ENCODE measurements at regions not wholly inside any gene's neighbourhood (a gene's known extent, or its start where the extent isn't known, plus 50 kb on each side); places are given as distances from the start of the nearest gene placed in this dataset.

DNA sequence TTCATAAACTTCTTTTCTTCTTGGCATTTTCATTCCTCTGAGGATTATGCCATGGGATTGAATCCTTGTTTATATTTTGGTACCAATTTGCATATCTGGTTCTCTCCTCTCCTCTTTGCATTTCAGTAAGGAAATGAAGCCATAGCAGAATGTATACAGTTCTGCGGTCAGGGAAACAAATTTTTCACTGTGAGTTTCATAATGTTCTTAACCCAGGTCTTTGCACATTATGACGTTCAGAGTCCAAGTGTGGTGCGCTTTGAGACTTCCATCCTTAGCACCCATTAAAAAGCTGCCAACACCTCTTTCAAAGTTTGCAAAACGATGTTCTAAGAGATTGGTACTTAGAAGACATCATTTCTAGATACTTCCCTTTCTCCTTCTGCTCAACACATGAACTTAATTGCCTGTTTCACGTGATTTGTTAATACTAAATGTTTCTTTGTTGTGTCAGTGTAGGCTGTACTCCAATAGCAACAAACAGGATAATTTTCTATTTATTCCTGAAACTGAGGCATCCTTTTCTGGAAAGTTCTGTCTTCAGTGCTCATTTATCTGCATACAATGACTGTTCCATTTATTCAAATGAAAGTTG is 953.1 kb upstream of the NR2F2 start:
- no peak for DNase-seq (ENCODE audit: low spot score)

- DNase-seq (ENCODE audit: low spot score): no peak
Measured at GRCh38 chr15:95394186-95395067, 936.1 kb upstream of the NR2F2 start.

- no peak for DNase-seq (ENCODE audit: low spot score)
Measured at GRCh38 chr15:95400428-95400827, 930.1 kb upstream of the NR2F2 start.

DNA sequence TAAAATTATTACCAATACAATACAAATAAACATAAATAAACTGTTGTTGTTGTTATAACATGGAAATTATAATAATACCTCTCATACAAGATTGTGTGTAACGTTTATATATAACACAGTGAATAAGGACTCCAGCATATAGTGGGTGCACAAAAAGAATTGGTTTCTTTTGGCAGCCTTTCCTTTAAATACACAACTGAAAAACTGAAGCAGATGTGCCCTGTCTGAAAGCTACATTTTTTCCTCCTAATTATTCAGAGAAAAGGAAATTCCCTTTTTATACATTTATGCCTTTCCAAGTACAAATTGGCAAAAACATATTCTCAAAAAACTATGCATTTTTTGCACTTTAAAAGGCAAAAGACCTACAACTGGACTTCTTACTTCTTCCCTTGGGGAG is 928.9 kb upstream of the NR2F2 start:
- no peak for DNase-seq (ENCODE audit: low spot score)

DNA sequence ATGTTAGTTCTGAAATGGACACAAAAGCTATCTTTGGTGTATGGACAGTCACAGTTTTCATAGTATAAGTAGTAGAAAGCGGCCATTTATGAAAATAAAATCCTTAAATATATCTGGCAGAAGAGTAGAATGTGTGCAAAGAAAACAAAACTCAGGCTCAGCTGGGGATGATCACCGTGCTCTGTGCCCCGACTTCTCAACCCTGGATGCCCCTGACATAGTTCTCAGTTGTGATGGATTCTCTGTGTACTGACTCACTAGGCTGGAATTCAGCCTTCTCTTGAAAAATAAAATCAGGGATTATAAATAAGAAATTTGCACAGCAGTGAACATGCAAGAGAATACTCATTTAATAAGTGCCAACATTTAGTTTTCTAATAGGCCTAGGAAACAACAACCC is 925.1 kb upstream of the NR2F2 start:
- DNase-seq (ENCODE audit: low spot score): no peak

- DNase-seq (ENCODE audit: low spot score): no peak
Measured at GRCh38 chr15:95407534-95407933, 923.0 kb upstream of the NR2F2 start.

DNA sequence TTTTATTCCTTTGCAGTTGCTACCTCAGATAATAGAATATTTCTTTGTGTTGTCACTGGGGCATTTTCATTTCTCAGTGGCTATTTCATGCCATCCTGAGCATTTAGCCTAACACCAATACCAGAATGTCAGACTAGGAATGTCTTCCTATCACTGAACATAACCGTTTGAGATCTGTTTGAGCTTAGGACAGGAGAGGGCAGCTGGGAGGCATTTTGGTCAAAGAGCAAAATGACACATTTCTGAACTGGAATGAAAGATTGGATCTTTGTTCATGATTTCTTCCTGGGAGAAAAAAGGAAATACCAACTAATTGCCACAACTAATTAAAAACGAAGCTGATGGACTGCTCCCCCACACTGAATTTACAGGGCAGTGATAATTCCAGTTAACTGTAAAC is 921.3 kb upstream of the NR2F2 start:
- no peak for DNase-seq (ENCODE audit: low spot score)

GRCh38 chr15:95409626-95410310 is 920.7 kb upstream of the NR2F2 start:
- DNase-seq (ENCODE audit: low spot score): no peak

GRCh38 chr15:95410757-95411156 is 919.7 kb upstream of the NR2F2 start:
- no peak for DNase-seq (ENCODE audit: low spot score)

- DNase-seq (ENCODE audit: low spot score): no peak
Measured at GRCh38 chr15:95416576-95416975, 913.9 kb upstream of the NR2F2 start.

GRCh38 chr15:95417761-95418160 is 912.7 kb upstream of the NR2F2 start:
- DNase-seq (ENCODE audit: low spot score): no peak

- DNase-seq (ENCODE audit: low spot score): no peak
Measured at GRCh38 chr15:95422255-95422654, 908.2 kb upstream of the NR2F2 start.

DNA sequence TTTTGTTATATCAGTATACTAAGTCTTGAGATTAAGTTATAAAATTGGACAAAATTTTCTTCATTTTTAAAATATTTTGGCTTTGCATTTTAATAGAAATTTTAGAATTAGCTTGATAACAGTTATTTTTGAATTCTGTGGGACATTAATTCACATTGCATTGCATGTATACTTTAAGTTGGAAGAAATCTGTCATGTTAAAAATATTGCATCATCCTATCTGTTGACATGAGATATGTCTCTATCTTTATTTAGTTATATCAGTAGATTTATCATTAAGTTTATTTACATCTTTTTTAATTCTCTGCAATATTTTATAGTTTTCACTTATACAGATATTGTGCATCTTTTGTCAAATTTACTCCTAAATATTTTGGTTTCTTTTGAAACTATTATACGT is 904.6 kb upstream of the NR2F2 start:
- no peak for DNase-seq (ENCODE audit: low spot score)

- DNase-seq (ENCODE audit: low spot score): no peak
Measured at GRCh38 chr15:95429345-95429744, 901.2 kb upstream of the NR2F2 start.

DNA sequence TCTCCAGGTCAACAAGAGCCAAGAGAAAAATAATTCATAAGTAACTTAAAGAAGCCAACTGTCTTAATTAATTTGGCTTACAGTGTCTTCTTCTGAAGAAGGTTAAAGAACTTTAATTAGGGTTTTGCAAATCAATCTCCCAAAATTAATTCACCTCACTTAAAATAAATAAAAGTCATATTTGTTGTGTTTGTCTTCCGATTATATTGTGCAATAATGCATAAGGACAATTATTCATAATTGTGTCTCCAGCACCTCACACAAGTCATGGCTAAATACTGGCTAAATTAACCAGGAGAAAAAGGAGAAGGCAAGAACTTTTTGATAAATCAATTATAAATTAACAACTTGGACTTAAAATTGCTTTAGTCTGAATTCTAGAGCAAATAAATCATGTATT is 899.0 kb upstream of the NR2F2 start:
- no peak for DNase-seq (ENCODE audit: low spot score)

DNA sequence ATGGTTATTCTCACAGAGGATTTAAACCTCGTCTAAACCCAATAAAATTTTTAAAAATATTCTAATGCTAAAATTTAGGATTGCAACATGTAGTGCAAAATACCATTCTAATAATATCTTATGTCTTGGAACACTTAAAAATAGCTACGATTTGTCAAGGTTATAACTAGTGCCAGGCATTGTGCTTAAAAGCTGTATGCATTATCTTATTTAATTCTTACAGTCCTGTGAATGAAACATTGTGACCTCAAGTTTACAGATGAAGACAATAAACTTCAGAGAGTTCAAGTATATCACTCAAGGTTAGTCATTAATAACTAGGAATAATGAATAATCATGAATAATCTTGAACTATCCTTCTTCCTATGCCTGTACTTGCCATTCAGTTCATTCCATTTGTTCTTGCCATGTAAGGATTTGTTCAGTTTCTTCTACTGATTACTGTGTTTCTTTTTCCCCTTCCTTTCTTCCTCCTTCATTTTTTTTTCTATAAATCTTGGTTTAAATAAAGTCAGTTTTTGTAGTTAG is 897.6 kb upstream of the NR2F2 start:
- DNase-seq (ENCODE audit: low spot score): no peak

DNA sequence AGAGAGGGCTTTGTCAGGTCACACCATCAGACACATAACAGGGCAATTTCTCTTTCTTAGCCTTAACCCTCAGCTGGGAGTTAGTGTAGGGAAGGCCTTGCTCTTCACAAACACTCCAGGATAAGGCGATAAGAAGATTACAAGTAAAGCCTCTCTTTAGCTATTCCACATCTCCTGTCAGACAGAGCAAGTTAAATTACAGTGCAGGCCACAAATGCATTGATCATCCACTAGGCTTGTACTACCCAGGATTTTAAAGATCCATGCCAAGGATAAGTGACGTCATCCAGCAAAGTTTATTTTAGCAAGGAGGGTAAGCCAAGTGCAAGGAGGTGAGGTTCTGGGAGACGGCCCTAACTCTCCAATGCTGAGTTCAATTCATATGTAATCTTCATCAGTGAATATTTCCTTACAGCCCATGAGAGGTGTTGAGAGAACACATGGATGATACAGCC is 890.6 kb upstream of the NR2F2 start:
- no peak for DNase-seq (ENCODE audit: low spot score)

- no peak for DNase-seq (ENCODE audit: low spot score)
Measured at GRCh38 chr15:95440712-95441111, 889.8 kb upstream of the NR2F2 start.

DNA sequence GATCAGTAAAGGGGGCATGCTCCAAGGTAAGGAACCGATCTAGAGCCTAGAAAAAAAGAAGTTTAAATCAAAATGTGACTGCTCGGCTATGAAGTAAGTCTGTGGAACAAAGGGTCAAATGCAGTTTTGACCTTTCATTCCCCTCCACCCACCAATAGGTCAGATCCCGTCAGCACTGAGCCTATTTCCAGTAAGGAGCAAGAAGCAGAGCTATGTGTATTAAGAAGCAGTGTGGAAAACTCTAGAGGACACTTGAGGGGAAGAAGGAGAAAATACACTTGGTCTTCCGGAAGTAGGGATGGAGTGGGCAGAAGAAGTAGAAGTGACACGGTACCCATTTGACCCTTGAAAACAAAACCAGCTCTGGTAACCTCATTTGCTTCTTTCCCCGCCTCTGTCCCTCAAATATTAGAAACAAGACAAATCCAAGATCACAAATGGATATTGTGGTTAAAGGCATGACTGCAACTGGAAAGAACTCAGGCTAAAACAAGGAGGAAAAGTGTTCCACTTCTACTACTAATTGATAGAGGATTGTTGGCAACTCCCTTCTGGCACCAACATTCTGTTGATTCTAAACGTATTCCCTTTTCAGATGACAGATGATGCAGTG is 888.3 kb upstream of the NR2F2 start:
- DNase-seq (ENCODE audit: low spot score): no peak

DNA sequence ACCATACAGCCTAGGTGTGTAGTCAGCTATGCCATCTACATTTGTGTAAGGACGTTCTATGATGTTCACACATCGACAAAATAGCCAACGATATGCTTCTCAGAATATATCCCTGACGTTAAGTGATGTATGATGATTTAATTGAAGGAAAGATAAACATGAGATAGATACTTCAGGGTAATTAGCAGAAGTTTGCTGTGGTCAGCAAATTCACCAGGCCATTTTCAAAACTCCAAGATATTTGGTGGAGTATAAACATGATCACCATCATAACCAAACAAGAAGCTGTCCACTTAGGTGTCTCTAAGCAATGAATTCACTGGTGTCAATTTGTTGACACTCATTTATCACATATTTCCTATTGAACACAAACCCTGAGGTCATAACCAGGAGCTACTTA is 885.6 kb upstream of the NR2F2 start:
- no peak for DNase-seq (ENCODE audit: low spot score)

- peak; percentile 11 for DNase-seq (ENCODE audit: low spot score)
Measured at GRCh38 chr15:95446854-95447253, 883.6 kb upstream of the NR2F2 start.

GRCh38 chr15:95447486-95447885 is 883.0 kb upstream of the NR2F2 start:
- no peak for DNase-seq (ENCODE audit: low spot score)
